ENCODE measurements at regions not wholly inside any gene's neighbourhood (a gene's known extent, or its start where the extent isn't known, plus 50 kb on each side); places are given as distances from the start of the nearest gene placed in this dataset.

DNA sequence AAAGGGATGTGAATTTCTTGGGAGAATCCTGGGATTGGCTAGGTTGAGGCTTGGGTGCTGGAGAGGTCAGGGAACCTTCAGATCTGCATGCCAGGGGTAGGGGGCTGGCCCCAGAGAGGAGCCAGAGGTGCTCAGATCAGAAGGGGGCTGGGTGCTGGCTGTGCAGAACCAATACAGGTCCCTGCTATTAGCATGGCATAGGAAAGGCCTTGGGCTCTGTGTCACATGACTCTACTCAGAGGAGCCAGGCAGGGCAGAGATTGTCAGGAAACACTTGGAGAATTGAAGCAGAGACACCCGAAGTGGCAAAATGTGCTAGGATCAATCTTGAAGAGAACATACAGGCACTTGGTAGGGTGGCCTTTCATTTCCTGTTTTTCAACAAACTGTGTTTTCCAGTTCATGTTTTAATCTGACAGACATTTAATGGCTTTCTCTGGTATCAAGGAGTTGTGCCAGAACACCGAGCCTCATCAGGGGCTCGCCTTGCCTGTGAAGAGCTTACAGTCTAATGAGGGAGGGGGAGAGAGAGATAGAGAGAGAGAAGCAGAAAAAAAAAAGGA is 498.9 kb downstream of the RPS24 start:
- TF ChIP-seq, protein P1, sequence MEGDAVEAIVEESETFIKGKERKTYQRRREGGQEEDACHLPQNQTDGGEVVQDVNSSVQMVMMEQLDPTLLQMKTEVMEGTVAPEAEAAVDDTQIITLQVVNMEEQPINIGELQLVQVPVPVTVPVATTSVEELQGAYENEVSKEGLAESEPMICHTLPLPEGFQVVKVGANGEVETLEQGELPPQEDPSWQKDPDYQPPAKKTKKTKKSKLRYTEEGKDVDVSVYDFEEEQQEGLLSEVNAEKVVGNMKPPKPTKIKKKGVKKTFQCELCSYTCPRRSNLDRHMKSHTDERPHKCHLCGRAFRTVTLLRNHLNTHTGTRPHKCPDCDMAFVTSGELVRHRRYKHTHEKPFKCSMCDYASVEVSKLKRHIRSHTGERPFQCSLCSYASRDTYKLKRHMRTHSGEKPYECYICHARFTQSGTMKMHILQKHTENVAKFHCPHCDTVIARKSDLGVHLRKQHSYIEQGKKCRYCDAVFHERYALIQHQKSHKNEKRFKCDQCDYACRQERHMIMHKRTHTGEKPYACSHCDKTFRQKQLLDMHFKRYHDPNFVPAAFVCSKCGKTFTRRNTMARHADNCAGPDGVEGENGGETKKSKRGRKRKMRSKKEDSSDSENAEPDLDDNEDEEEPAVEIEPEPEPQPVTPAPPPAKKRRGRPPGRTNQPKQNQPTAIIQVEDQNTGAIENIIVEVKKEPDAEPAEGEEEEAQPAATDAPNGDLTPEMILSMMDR (IDR thresholded peaks at IDR 0.05; ENCODE audit: low read depth, low read length): no peak
- no peak for DNase-seq (ENCODE audit: low read depth in 1 of 2, low spot score in 1 of 2)
- H3K9me3 ChIP-seq (ENCODE audit: low read depth): no peaks in the 10 kb centered on the region
- H3K27me3 ChIP-seq: no peaks in the 10 kb centered on the region
- no peaks in the 10 kb centered on the region for H3K4me1 ChIP-seq (ENCODE audit: low read depth)
- no peak overlapping the region for H3K27ac ChIP-seq
- H3K4me3 ChIP-seq: no peak overlapping the region
- H3K36me3 ChIP-seq: no peaks in the 10 kb centered on the region

DNA sequence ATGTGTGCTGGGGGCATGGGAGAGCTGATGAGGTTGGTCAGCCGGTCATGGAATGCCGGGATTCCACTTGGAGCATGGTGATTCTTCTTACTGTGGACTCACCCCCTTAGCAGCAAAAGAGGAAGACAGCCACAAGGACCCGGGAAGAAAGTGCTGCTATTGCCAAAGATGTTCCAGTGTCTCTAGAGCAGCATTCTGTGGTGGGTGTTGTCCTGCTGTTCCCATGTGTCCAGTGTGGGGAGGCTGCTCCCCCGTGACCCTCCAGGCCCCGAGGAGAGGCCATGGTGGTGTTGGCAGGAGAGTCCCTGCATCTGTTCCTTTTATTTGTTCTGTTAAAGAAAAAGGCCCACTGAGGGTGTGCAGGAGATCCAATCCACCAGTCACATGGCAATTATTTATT is 499.4 kb downstream of the RPS24 start:
- Histone ChIP-seq H3K36me3 (no peaks in the 10 kb centered on the region), H3K4me1 (ENCODE audit: low read depth) (no peaks in the 10 kb centered on the region), H3K27ac (no peak overlapping the region), H3K9me3 (ENCODE audit: low read depth) (no peaks in the 10 kb centered on the region), H3K4me3 (no peak overlapping the region), H3K27me3 (no peaks in the 10 kb centered on the region)
- TF ChIP-seq, protein P1 (IDR thresholded peaks at IDR 0.05; ENCODE audit: low read depth, low read length): no peak
- DNase-seq (ENCODE audit: low read depth in 1 of 2, low spot score in 1 of 2): no peak

DNA sequence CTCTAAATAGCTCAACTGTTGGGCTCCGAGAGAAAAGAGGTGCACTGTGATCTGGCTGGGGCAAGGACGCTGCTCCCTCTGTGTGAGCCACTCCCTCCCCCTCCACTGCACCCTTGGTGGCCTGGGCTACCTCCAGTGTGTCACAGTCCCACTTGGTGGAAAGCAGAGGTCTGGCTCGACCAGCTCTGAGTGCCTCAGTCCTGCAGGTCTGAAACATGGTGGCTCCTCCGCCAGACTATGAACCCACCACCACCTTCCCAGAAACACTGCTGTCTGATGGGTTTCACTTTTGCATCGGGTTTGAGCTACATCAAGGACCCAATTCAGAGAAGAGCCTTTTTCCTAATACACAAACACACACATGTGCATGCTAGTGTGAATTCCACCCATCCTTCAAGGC is 500.1 kb downstream of the RPS24 start:
- no peaks in the 10 kb centered on the region for H3K4me1 ChIP-seq (ENCODE audit: low read depth)
- no peak overlapping the region for H3K27ac ChIP-seq
- TF ChIP-seq, protein P1 (IDR thresholded peaks at IDR 0.05; ENCODE audit: low read depth, low read length): no peak

DNA sequence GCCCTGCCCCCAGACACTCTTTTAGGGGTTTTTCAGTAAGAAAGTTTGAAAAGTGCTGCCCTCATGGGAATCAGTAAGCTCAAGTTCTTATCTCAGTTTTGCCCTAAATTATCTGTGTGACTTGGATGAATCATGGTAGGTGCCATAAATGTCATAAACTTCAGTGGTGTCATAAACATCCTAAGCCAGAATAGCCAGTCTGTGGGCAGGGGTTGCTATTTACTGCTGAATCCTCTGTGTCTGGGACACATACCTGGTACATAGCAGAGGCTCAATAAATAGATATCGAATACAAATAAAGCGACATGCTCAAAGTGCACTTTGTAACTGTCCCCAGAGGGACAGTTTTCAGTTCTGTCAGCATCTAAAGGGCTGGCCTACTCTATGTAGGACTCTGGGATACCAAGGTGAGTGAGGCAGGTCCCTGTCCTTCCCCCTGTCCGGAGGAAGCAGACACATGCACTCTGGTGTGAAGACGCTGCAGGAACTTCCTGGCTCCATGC is 502.1 kb downstream of the RPS24 start:
- Histone ChIP-seq H3K27ac (no peak overlapping the region), H3K36me3 (no peaks in the 10 kb centered on the region), H3K27me3 (no peaks in the 10 kb centered on the region), H3K4me3 (no peak overlapping the region), H3K4me1 (ENCODE audit: low read depth) (no peaks in the 10 kb centered on the region), H3K9me3 (ENCODE audit: low read depth) (no peaks in the 10 kb centered on the region)
- TF ChIP-seq, protein P1 (IDR thresholded peaks at IDR 0.05; ENCODE audit: low read depth, low read length): no peak
- DNase-seq (ENCODE audit: low read depth in 1 of 2, low spot score in 1 of 2): no peak

More for the DNA sequence above, 500.1 kb downstream of the RPS24 start:
- Histone ChIP-seq H3K4me3 (no peak overlapping the region), H3K27me3 (no peaks in the 10 kb centered on the region), H3K9me3 (ENCODE audit: low read depth) (no peaks in the 10 kb centered on the region), H3K36me3 (no peaks in the 10 kb centered on the region)
- DNase-seq (ENCODE audit: low read depth in 1 of 2, low spot score in 1 of 2): no peak

DNA sequence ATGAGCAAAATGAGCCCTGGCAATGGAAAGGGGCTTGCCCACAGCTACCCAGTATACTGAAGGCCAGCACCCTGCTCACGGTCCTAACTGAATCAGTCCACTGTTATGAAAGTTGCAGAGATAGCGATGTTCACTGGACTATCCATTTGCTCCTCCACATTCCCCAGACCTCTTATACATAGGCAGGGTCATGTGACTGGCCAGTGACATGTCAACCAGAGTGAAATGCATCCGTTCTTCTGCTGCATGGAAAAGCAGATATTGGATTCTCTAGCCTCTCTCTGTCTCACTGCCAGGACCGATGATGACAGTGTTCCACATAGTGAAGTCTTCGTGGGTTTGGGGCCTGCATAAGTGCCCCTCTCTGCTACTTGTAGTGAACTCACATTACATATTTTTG is 503.4 kb downstream of the RPS24 start:
- Histone ChIP-seq H3K27me3 (no peaks in the 10 kb centered on the region), H3K27ac (no peak overlapping the region), H3K4me1 (ENCODE audit: low read depth) (peaks cover 6% of the 10 kb centered on the region), H3K36me3 (no peaks in the 10 kb centered on the region), H3K4me3 (no peak overlapping the region), H3K9me3 (ENCODE audit: low read depth) (no peaks in the 10 kb centered on the region)
- TF ChIP-seq, protein P1 (IDR thresholded peaks at IDR 0.05; ENCODE audit: low read depth, low read length): no peak
- DNase-seq (ENCODE audit: low read depth in 1 of 2, low spot score in 1 of 2): no peak

Measured in cardiac muscle cell (in vitro differentiated cells and primary cell).